Caco-2 (cell line): ENCODE measurements at regions not wholly inside any gene's neighbourhood (a gene's known extent, or its start where the extent isn't known, plus 50 kb on each side); places are given as distances from the start of the nearest gene placed in this dataset.

Source experiments
- BruUV-seq: library from RNA; stranded (reverse); fragments of 400-500 nt; replicated peaks from 2 replicates; lab custom pipeline; 2021; lab: Mats Ljungman, UMichigan
- CTCF ChIA-PET: fragments of 300-600 bp; sonication (Branson Sonifier 250); formaldehyde crosslinking; loops from one replicate; lab custom pipeline; 2022; ENCODE audit warnings: antibody characterized with exemption; lab: Charles Lee
- POLR2A ChIA-PET: fragments of 300-600 bp; sonication (Branson Sonifier 250); formaldehyde crosslinking; loops from one replicate; lab custom pipeline; 2022; ENCODE audit warnings: antibody characterized with exemption; lab: Charles Lee
- DNase-seq, 2 experiments: peaks; one replicate each; pipeline versions ENCODE4 v3.0.0 to v3.0.0-alpha.2; 2020 to 2022
- H3K27me3 ChIP-seq: replicated peaks from 2 replicates; pipeline ENCODE4 v1.6.0; 2011; ENCODE audit warnings: low read length; ENCODE audit not compliant: control insufficient read depth, insufficient read depth
- H3K36me3 ChIP-seq: 2 replicates; pipeline ENCODE4 v1.5.1; 2011; ENCODE audit warnings: low read length; ENCODE audit not compliant: control insufficient read depth, insufficient read depth
- H3K4me1 ChIP-seq: fragments of 250-450 bp; sonication (Bioruptor Pico); 2 replicates; pipeline ENCODE4 v1.5.1; 2020; ENCODE audit warnings: mild to moderate bottlenecking
- H3K4me3 ChIP-seq: 2 replicates; pipeline ENCODE4 v1.5.1; 2011; ENCODE audit warnings: low read depth, mild to moderate bottlenecking, control low read depth, low read length
- H3K9me3 ChIP-seq: fragments of 250-450 bp; sonication (Bioruptor Pico); 2 replicates; pipeline ENCODE4 v1.5.1; 2020; ENCODE audit warnings: mild to moderate bottlenecking, moderate library complexity
- H3K27ac Mint-ChIP-seq: one replicate; pipeline ENCODE4 v1.8.0; 2022; ENCODE audit warnings: mixed read lengths; ENCODE audit not compliant: unreplicated experiment
- H3K27me3 Mint-ChIP-seq: one replicate; pipeline ENCODE4 v1.8.0; 2022; ENCODE audit warnings: mixed read lengths; ENCODE audit not compliant: insufficient read depth, unreplicated experiment
- H3K36me3 Mint-ChIP-seq: one replicate; pipeline ENCODE4 v1.8.0; 2022; ENCODE audit warnings: mild to moderate bottlenecking, mixed read lengths; ENCODE audit not compliant: insufficient read depth, unreplicated experiment
- H3K4me1 Mint-ChIP-seq: one replicate; pipeline ENCODE4 v1.8.0; 2022; ENCODE audit warnings: low read depth, mixed read lengths; ENCODE audit not compliant: unreplicated experiment
- H3K4me3 Mint-ChIP-seq: one replicate; pipeline ENCODE4 v1.8.0; 2022; ENCODE audit warnings: mild to moderate bottlenecking, moderate library complexity, mixed read lengths; ENCODE audit not compliant: unreplicated experiment
- H3K9me3 Mint-ChIP-seq: one replicate; pipeline ENCODE4 v1.8.0; 2022; ENCODE audit warnings: mixed read lengths; ENCODE audit not compliant: unreplicated experiment
- CTCF ChIP-seq, 2 experiments: fragments of 200-600 bp in 1 of 2; IDR thresholded peaks; 1 replicate in 1 of 2; 2 replicates in 1 of 2; pipeline versions ENCODE4 v1.5.1 to v1.8.0; 2011 to 2022; ENCODE audit warnings: antibody characterized with exemption in 1 of 2, control low read depth in 1 of 2, inconsistent platforms in 1 of 2, low read depth in 1 of 2, low read length in 1 of 2, mild to moderate bottlenecking in 1 of 2, moderate library complexity in 1 of 2; ENCODE audit not compliant: insufficient read depth in 1 of 2, severe bottlenecking in 1 of 2, unreplicated experiment in 1 of 2
- intact Hi-C: fragments of 100-400 bp; cut with micrococcal nuclease; formaldehyde crosslinking; loops from one replicate; pipeline ENCODE4 v1.10.0; 2022; ENCODE audit not compliant: unreplicated experiment

- H3K4me3 Mint-ChIP-seq: peak overlapping the region; percentile 59
- no TSS peak for BruUV-seq
Measured at GRCh38 chrX:45515262-45516215, 314.9 kb upstream of the DIPK2B start.

GRCh38 chrX:45513042-45513441 lies 312.4 kb upstream of the DIPK2B start:
- Histone ChIP-seq H3K4me1 (no peaks in the 10 kb centered on the region; the same call in 1 of the 2 replicates), H3K36me3 (no peaks in the 10 kb centered on the region), H3K27me3 (no peaks in the 10 kb centered on the region), H3K4me3 (no peak overlapping the region), H3K9me3 (no peaks in the 10 kb centered on the region)
- no peak overlapping the region for H3K4me3 Mint-ChIP-seq
- no peaks in the 10 kb centered on the region for H3K9me3 Mint-ChIP-seq
- no peaks in the 10 kb centered on the region for H3K27me3 Mint-ChIP-seq
- intact Hi-C loops: loop anchor here (10.0 kb wide), 1 partner anchor 272 kb away; no protein-coding TSS in a partner anchor
- no peak for DNase-seq
- no peak overlapping the region for H3K27ac Mint-ChIP-seq
- CTCF ChIA-PET: no interaction called here
- no peaks in the 10 kb centered on the region for H3K36me3 Mint-ChIP-seq
- peaks cover 7% of the 10 kb centered on the region for H3K4me1 Mint-ChIP-seq
- POLR2A ChIA-PET: no interaction called here
- TF ChIP-seq CTCF (IDR thresholded peaks at IDR 0.05; ENCODE audit: insufficient read depth in 1 of 2, low read depth in 1 of 2, low read length in 1 of 2, severe bottlenecking in 1 of 2, unreplicated experiment in 1 of 2): no peak
- BruUV-seq: no TSS peak

More at GRCh38 chrX:45515262-45516215, 314.9 kb upstream of the DIPK2B start:
- DNase-seq: peak; percentile 42 to 46
- Histone ChIP-seq H3K9me3 (no peaks in the 10 kb centered on the region), H3K4me1 (no peaks in the 10 kb centered on the region), H3K27me3 (no peaks in the 10 kb centered on the region), H3K36me3 (no peaks in the 10 kb centered on the region), H3K4me3 (no peak overlapping the region)
- CTCF ChIA-PET: interaction anchor here (0.5 to 1.8 kb wide), 3 partner anchors 801 to 893 kb away, joined by 3 to 6 read pairs (median 3); no protein-coding TSS in a partner anchor
- Mint-ChIP-seq H3K4me1 (peaks cover 7% of the 10 kb centered on the region), H3K9me3 (no peaks in the 10 kb centered on the region), H3K36me3 (no peaks in the 10 kb centered on the region), H3K27me3 (no peaks in the 10 kb centered on the region), H3K27ac (no peak overlapping the region)
- intact Hi-C loops: loop anchor here (1.0 to 10.0 kb wide), 4 partner anchors 232 to 893 kb away; no protein-coding TSS in a partner anchor
- POLR2A ChIA-PET: no interaction called here
- peak; percentile 38 to 62 for TF ChIP-seq CTCF (IDR thresholded peaks at IDR 0.05; ENCODE audit: insufficient read depth in 1 of 2, low read depth in 1 of 2, low read length in 1 of 2, severe bottlenecking in 1 of 2, unreplicated experiment in 1 of 2)

- Mint-ChIP-seq H3K27me3 (no peaks in the 10 kb centered on the region), H3K4me1 (no peaks in the 10 kb centered on the region), H3K9me3 (no peaks in the 10 kb centered on the region), H3K36me3 (no peaks in the 10 kb centered on the region), H3K27ac (no peak overlapping the region), H3K4me3 (no peak overlapping the region)
- Histone ChIP-seq H3K4me1 (peaks cover 12% of the 10 kb centered on the region), H3K4me3 (no peak overlapping the region), H3K9me3 (no peaks in the 10 kb centered on the region), H3K36me3 (no peaks in the 10 kb centered on the region), H3K27me3 (no peaks in the 10 kb centered on the region)
- intact Hi-C loops: no loop called here
- no peak for TF ChIP-seq CTCF (IDR thresholded peaks at IDR 0.05; ENCODE audit: insufficient read depth in 1 of 2, low read depth in 1 of 2, low read length in 1 of 2, severe bottlenecking in 1 of 2, unreplicated experiment in 1 of 2)
- POLR2A ChIA-PET: no interaction called here
- DNase-seq: no peak
- CTCF ChIA-PET: no interaction called here
- BruUV-seq: no TSS peak
Measured at GRCh38 chrX:45508454-45508853, 307.8 kb upstream of the DIPK2B start.
